ENCODE measurements at regions not wholly inside any gene's neighbourhood (a gene's known extent, or its start where the extent isn't known, plus 50 kb on each side); places are given as distances from the start of the nearest gene placed in this dataset.

DNA sequence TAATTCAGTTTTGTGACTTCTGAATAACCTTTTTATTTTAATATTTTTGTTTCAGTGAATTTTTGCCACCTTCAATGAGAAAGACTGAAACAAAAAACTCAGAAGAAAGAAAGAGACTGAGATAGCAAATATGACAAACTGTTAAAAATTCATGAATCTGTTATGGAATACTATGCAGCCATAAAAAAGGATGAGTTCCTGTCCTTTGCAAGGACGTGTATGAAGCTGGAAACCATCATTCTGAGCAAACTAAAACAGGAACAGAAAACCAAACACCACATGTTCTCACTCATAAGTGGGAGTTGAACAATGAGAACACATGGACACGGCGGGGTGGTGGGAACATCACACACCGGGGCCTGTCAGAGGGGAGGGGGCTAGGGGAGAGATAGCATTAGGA lies 193.4 kb upstream of the FGGY start:
- TF ChIP-seq, protein P1, sequence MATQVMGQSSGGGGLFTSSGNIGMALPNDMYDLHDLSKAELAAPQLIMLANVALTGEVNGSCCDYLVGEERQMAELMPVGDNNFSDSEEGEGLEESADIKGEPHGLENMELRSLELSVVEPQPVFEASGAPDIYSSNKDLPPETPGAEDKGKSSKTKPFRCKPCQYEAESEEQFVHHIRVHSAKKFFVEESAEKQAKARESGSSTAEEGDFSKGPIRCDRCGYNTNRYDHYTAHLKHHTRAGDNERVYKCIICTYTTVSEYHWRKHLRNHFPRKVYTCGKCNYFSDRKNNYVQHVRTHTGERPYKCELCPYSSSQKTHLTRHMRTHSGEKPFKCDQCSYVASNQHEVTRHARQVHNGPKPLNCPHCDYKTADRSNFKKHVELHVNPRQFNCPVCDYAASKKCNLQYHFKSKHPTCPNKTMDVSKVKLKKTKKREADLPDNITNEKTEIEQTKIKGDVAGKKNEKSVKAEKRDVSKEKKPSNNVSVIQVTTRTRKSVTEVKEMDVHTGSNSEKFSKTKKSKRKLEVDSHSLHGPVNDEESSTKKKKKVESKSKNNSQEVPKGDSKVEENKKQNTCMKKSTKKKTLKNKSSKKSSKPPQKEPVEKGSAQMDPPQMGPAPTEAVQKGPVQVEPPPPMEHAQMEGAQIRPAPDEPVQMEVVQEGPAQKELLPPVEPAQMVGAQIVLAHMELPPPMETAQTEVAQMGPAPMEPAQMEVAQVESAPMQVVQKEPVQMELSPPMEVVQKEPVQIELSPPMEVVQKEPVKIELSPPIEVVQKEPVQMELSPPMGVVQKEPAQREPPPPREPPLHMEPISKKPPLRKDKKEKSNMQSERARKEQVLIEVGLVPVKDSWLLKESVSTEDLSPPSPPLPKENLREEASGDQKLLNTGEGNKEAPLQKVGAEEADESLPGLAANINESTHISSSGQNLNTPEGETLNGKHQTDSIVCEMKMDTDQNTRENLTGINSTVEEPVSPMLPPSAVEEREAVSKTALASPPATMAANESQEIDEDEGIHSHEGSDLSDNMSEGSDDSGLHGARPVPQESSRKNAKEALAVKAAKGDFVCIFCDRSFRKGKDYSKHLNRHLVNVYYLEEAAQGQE (IDR thresholded peaks at IDR 0.05; ENCODE audit: insufficient read depth in 1 of 2, low read depth in 2 of 2, low read length in 2 of 2) = no peak
- TF ChIP-seq FOXP2 (optimal IDR thresholded peaks at IDR 0.05; ENCODE audit: borderline replicate concordance, extremely low read depth, extremely low read length, insufficient read depth) (no peak), POLR2AphosphoS5 (IDR thresholded peaks at IDR 0.05; ENCODE audit: low read depth, low read length) (no peak), TAF1 (IDR thresholded peaks at IDR 0.05; ENCODE audit: borderline replicate concordance, insufficient read depth, low read length) (no peak), SIN3A (IDR thresholded peaks at IDR 0.05; ENCODE audit: borderline replicate concordance, insufficient read depth, low read length) (no peak)

DNA sequence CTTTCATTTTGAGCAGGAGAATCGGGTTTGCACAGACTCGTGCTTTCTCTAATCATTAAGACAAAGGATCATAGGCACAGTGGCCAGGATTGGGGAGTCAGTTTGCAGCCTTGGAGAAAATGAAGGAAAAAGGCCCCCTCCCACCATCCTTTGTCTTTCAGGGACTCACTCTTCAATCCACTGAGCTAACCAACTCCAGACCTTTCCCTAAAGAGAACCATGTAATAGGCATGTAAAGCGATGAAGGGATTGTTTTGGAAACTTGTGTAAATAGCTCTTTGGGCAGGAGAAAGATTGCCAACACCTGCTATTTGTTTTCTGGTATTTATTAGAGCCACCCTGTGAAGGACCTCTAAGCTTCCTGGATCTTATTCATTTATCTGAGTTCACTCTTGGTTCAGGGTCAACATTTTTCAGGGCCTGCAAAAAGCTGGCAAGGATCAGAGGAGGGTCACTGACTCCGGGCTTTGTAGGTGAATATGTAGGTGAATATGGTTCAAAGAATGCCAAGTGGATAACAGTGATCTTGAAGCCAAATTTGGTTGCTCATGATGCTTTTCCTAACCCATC lies 192.6 kb upstream of the FGGY start:
- TF ChIP-seq, protein P1 (IDR thresholded peaks at IDR 0.05; ENCODE audit: insufficient read depth in 1 of 2, low read depth in 2 of 2, low read length in 2 of 2) = no peak
- TF ChIP-seq TAF1 (IDR thresholded peaks at IDR 0.05; ENCODE audit: borderline replicate concordance, insufficient read depth, low read length) (no peak), FOXP2 (optimal IDR thresholded peaks at IDR 0.05; ENCODE audit: borderline replicate concordance, extremely low read depth, extremely low read length, insufficient read depth) (no peak), SIN3A (IDR thresholded peaks at IDR 0.05; ENCODE audit: borderline replicate concordance, insufficient read depth, low read length) (no peak), POLR2AphosphoS5 (IDR thresholded peaks at IDR 0.05; ENCODE audit: low read depth, low read length) (no peak)

DNA sequence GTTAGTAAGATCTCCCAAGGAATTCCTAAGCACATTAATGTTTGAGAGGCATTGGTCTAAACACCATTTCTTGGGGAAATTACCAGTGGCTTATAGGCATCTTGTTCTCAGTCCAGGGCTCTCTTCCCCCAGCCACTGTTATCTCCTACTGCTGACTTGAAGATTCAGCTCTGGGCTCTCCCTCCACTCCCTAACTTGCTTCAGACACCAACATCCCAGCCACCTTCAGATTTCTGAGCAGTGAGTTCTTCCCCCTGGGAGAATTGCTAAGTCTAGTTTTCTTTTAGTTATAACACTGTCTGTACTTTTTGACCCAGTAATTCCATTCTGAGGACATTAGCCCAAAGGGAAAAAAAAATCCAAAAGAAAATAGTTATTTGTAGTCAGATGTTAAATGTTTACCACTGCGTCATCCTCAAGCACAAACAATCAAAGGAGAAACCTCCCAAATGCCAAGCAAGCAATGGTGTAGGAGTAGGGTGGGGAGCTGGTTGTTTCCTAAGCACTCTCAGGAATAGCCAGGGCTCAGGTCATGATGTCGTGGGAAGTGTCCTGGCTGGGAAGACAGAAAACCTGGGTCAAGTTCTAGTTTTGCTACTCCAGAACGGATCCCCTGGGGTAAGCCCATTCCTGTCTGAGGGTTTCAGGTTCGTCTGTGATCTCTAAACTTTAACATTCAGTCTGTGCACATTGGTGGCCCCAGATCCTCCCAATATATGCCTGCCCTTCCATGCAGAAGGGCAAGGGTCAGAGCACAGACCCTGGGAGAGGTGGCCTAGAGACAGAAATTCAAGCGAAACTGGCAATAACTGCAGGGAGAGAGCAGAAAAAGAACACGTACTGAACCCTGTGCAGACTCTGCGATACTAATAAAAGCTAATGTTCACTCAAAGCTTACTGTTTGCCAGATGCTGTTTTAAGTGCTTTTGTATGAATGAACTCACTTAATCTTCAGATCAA lies 191.1 kb upstream of the FGGY start:
- TF ChIP-seq POLR2AphosphoS5 (IDR thresholded peaks at IDR 0.05; ENCODE audit: low read depth, low read length) (no peak), TAF1 (IDR thresholded peaks at IDR 0.05; ENCODE audit: borderline replicate concordance, insufficient read depth, low read length) (no peak), FOXP2 (optimal IDR thresholded peaks at IDR 0.05; ENCODE audit: borderline replicate concordance, extremely low read depth, extremely low read length, insufficient read depth) (no peak), SIN3A (IDR thresholded peaks at IDR 0.05; ENCODE audit: borderline replicate concordance, insufficient read depth, low read length) (no peak)
- TF ChIP-seq, protein P1 (IDR thresholded peaks at IDR 0.05; ENCODE audit: insufficient read depth in 1 of 2, low read depth in 2 of 2, low read length in 2 of 2) = no peak

DNA sequence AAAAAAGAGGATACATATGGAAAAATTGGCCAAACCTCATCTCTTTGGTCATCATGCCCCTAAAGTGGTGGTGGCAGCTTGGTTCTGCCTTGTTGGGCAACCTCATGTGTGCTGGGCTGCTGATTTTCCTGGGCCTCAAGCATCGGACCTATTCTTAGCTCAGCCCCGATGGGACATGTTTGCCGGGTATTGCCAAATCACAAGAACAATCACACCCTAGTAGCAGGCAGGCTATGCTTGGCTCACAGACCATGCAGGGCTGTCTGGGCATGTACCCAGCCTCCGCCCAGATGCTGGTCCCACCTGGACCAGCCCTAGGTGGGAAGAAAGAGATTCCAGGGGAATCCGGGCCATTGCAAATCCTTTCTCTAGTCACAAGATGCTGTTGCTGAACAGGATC lies 189.4 kb upstream of the FGGY start:
- TF ChIP-seq SIN3A (IDR thresholded peaks at IDR 0.05; ENCODE audit: borderline replicate concordance, insufficient read depth, low read length) (no peak), FOXP2 (optimal IDR thresholded peaks at IDR 0.05; ENCODE audit: borderline replicate concordance, extremely low read depth, extremely low read length, insufficient read depth) (no peak), TAF1 (IDR thresholded peaks at IDR 0.05; ENCODE audit: borderline replicate concordance, insufficient read depth, low read length) (no peak), POLR2AphosphoS5 (IDR thresholded peaks at IDR 0.05; ENCODE audit: low read depth, low read length) (no peak)
- TF ChIP-seq, protein P1 (IDR thresholded peaks at IDR 0.05; ENCODE audit: insufficient read depth in 1 of 2, low read depth in 2 of 2, low read length in 2 of 2) = no peak

All from PFSK-1 (cell line).